Mesenchymal stem cell (in vitro differentiated cells and primary cell): ENCODE measurements at regions not wholly inside any gene's neighbourhood (a gene's known extent, or its start where the extent isn't known, plus 50 kb on each side); places are given as distances from the start of the nearest gene placed in this dataset.

ENCODE experiments used
- DNase-seq: peaks from one replicate; pipeline ENCODE4 v3.0.0-alpha.2; 2013
- H2AFZ ChIP-seq: one replicate; pipeline ENCODE4 v1.6.1; 2013; ENCODE audit warnings: low read depth, mild to moderate bottlenecking, control low read depth, inconsistent platforms, low read length, moderate library complexity
- H2AK5ac ChIP-seq: 2 replicates; pipeline ENCODE4 v1.6.1; 2013; ENCODE audit warnings: low read length, moderate library complexity, mild to moderate bottlenecking, inconsistent platforms; ENCODE audit not compliant: severe bottlenecking
- H2BK120ac ChIP-seq: one replicate; pipeline ENCODE4 v1.6.1; 2013; ENCODE audit warnings: low read depth, mild to moderate bottlenecking, inconsistent platforms, low read length, moderate library complexity
- H2BK12ac ChIP-seq, 2 experiments: one replicate each; pipeline ENCODE4 v1.6.1; 2013; ENCODE audit warnings: inconsistent platforms in 2 of 2, low read length in 2 of 2, mild to moderate bottlenecking in 2 of 2, moderate library complexity in 2 of 2, control low read depth in 1 of 2
- H2BK15ac ChIP-seq: one replicate; pipeline ENCODE4 v1.6.1; 2013; ENCODE audit warnings: mild to moderate bottlenecking, low read depth, inconsistent platforms; ENCODE audit not compliant: poor library complexity, severe bottlenecking
- H2BK5ac ChIP-seq: 2 replicates; pipeline ENCODE4 v1.6.1; 2013; ENCODE audit warnings: low read depth, mild to moderate bottlenecking, low read length, control low read depth, inconsistent platforms; ENCODE audit not compliant: poor library complexity, severe bottlenecking
- H3K14ac ChIP-seq, 2 experiments: one replicate each; pipeline ENCODE4 v1.6.1; 2013; ENCODE audit warnings: inconsistent platforms in 2 of 2, low read length in 2 of 2, control low read depth in 1 of 2, mild to moderate bottlenecking in 1 of 2, moderate library complexity in 1 of 2
- H3K18ac ChIP-seq, 2 experiments: one replicate each; pipeline ENCODE4 v1.6.1; 2013; ENCODE audit warnings: inconsistent platforms in 2 of 2, low read length in 2 of 2, control low read depth in 1 of 2, low read depth in 1 of 2, mild to moderate bottlenecking in 1 of 2
- H3K23ac ChIP-seq, 2 experiments: one replicate each; pipeline ENCODE4 v1.6.1; 2013; ENCODE audit warnings: inconsistent platforms in 2 of 2, low read length in 2 of 2, mild to moderate bottlenecking in 2 of 2, moderate library complexity in 2 of 2, control low read depth in 1 of 2
- H3K27ac ChIP-seq: 2 replicates; pipeline ENCODE4 v1.5.1; 2013; ENCODE audit warnings: mild to moderate bottlenecking, moderate library complexity, low read length, control low read depth, inconsistent platforms; ENCODE audit not compliant: poor library complexity, severe bottlenecking
- H3K27me3 ChIP-seq, 2 experiments: 2 replicates each; pipeline versions ENCODE4 v1.6.1 to v1.7.0; 2013; ENCODE audit warnings: low read length in 2 of 2, mild to moderate bottlenecking in 2 of 2, moderate library complexity in 2 of 2, control low read depth in 1 of 2, inconsistent platforms in 1 of 2; ENCODE audit not compliant: control insufficient read depth in 1 of 2, insufficient read depth in 1 of 2
- H3K36me3 ChIP-seq, 2 experiments: 2 replicates each; pipeline versions ENCODE4 v1.6.1 to v1.7.0; 2013; ENCODE audit warnings: low read length in 2 of 2, control low read depth in 1 of 2, inconsistent platforms in 1 of 2, low read depth in 1 of 2, mild to moderate bottlenecking in 1 of 2; ENCODE audit not compliant: insufficient read depth in 2 of 2, control insufficient read depth in 1 of 2
- H3K4ac ChIP-seq, 2 experiments: one replicate each; pipeline ENCODE4 v1.6.1; 2013; ENCODE audit warnings: inconsistent platforms in 2 of 2, low read length in 2 of 2, mild to moderate bottlenecking in 2 of 2, moderate library complexity in 2 of 2, control low read depth in 1 of 2, low read depth in 1 of 2
- H3K4me1 ChIP-seq: 2 replicates; pipeline ENCODE4 v1.6.1; 2013; ENCODE audit warnings: low read depth, low read length, control low read depth; ENCODE audit not compliant: control insufficient read depth, insufficient read depth
- H3K4me2 ChIP-seq: 2 replicates; pipeline ENCODE4 v1.6.1; 2013; ENCODE audit warnings: low read length, mild to moderate bottlenecking, inconsistent platforms; ENCODE audit not compliant: poor library complexity, severe bottlenecking
- H3K4me3 ChIP-seq, 2 experiments: 2 replicates each; pipeline versions ENCODE4 v1.5.1 to v1.7.0; 2013; ENCODE audit warnings: low read length in 2 of 2, mild to moderate bottlenecking in 2 of 2, control low read depth in 1 of 2, low read depth in 1 of 2; ENCODE audit not compliant: insufficient read depth in 1 of 2
- H3K79me1 ChIP-seq: replicated peaks from 2 replicates; pipeline ENCODE4 v1.6.1; 2013; ENCODE audit warnings: mild to moderate bottlenecking, control low read depth, low read length, inconsistent platforms; ENCODE audit not compliant: poor library complexity, severe bottlenecking
- H3K9ac ChIP-seq: 2 replicates; pipeline ENCODE4 v1.7.0; 2013; ENCODE audit warnings: mild to moderate bottlenecking, low read length, moderate library complexity
- H3K9me3 ChIP-seq: 2 replicates; pipeline ENCODE4 v1.7.0; 2013; ENCODE audit warnings: mild to moderate bottlenecking, low read length; ENCODE audit not compliant: control insufficient read depth
- H4K8ac ChIP-seq: one replicate; pipeline ENCODE4 v1.6.1; 2013; ENCODE audit warnings: inconsistent platforms, mild to moderate bottlenecking, low read length, moderate library complexity
- H4K91ac ChIP-seq: one replicate; pipeline ENCODE4 v1.6.1; 2013; ENCODE audit warnings: mild to moderate bottlenecking, low read length, inconsistent platforms
- WGBS: methylation state at CpG from one replicate; pipeline ENCODE4 v1.1.7; 2013; ENCODE audit warnings: mixed read lengths; 5-methylcytosine and 5-hydroxymethylcytosine counted together

DNA sequence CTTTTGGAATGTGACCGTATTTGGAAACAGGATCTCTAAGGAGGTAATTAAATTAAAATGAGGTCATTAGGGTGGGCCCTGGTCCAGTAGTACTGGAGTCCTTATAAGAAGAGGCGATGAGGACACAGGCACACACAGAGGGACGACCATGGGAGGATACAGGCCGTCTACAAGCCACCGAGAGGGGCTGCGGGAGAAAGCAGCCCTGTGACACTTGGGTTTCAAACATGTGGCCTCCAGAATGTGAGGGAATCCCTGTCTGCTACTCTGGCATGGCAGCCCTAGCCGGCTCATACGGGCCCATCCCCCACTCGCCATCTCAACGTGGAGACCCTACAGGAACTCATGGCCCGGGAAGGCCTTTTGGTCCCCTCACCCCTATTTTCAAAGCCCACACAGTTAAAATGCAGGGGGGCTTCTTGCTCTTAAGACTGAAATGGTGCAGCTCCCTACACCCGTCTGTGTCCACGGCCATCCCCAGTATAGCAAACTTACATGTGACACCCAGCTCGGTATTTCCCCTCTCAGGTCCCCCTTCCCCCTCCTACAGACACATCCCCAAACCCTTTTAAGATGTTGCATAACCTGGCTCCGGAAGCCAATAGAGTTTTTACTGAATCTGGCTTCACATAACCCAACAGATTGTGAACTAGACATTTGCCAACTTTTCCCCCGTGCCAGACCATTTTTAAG, 124.1 kb upstream of the TBL1X start:
- Histone ChIP-seq H3K14ac (no peak overlapping the region), H3K23ac (no peak overlapping the region), H3K4ac (peak overlapping the region in 1 of 2 experiments; percentile 51), H3K4me2 (no peak overlapping the region), H3K27ac (no peak overlapping the region), H3K36me3 (no peaks in the 10 kb centered on the region), H4K91ac (peak overlapping the region; percentile 50), H2AFZ (no peak overlapping the region), H2BK120ac (peak overlapping the region; percentile 79), H3K9ac (peak overlapping the region; percentile 72), H3K27me3 (no peaks in the 10 kb centered on the region), H3K18ac (peak overlapping the region; percentile 25 to 62), H4K8ac (peak overlapping the region; percentile 75), H2BK12ac (peak overlapping the region in 1 of 2 experiments; percentile 72), H2BK15ac (no peak overlapping the region), H3K4me1 (peaks cover 7% of the 10 kb centered on the region), H3K9me3 (no peaks in the 10 kb centered on the region), H2AK5ac (no peak overlapping the region), H3K79me1 (no peaks in the 10 kb centered on the region), H2BK5ac (no peak overlapping the region), H3K4me3 (no peak overlapping the region)
- peak; percentile 59 for DNase-seq
- 37% methylated on average over 15 of the region's 16 CpGs for WGBS

DNA sequence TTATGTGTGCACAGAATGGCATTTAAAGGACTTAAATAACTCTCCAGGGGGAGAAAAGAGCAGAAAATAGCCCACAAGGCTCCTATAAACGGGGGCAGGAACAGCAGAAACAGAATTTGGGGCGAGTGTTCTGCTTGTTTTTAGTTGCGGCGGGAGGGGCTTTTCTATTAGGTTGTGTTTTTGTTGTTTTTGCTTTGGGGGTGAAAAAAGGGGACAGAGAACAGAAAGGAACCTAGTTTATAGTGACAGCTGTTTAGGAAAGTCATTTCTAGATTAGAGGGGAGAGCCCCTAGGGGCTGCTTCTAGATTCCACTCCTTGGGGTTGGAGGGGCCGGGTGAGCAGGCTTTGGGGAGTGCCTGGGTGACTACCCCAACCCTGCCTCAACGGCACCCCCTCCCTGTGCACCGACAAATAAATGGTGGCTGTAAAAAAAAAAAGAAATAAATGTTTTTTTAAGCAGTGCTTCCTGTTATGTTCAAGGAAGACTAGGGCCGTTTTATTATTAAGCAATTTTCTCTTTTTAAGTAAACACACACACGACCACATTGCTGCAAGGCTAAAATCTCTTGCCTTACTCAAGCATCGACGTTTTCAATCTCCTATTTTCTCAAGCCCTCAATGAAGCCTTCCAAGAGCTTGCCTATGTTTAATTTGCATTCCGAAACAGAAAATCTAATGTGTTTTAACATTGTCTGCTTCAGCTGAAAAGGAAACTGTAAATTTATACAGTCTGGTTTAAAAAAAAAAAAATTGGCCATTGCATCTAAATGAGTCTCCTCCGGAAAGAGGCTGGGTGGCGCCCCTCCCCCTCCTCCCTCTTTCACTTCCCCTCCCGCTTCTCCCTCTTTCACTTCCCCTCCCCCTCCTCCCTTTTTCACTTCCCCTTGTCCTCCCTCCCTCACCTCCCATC, 123.3 kb upstream of the TBL1X start:
- H3K79me1 ChIP-seq, result no peaks in the 10 kb centered on the region
- H2BK15ac ChIP-seq, result no peak overlapping the region
- no peak overlapping the region for H3K4me2 ChIP-seq
- peak overlapping the region in 1 of 2 experiments; percentile 51 for H3K4ac ChIP-seq
- no peak overlapping the region for H2BK12ac ChIP-seq
- peak overlapping the region; percentile 71 for H3K27ac ChIP-seq
- no peak overlapping the region for H3K14ac ChIP-seq
- H3K4me1 ChIP-seq, result peaks cover 6% of the 10 kb centered on the region
- peak overlapping the region; percentile 27 for H2BK120ac ChIP-seq
- H3K27me3 ChIP-seq, result no peaks in the 10 kb centered on the region
- H4K91ac ChIP-seq, result no peak overlapping the region
- H2BK5ac ChIP-seq, result no peak overlapping the region
- peak overlapping the region in 1 of 2 experiments; percentile 53 for H3K4me3 ChIP-seq
- H2AFZ ChIP-seq, result no peak overlapping the region
- peak overlapping the region; percentile 72 for H3K9ac ChIP-seq
- H3K23ac ChIP-seq, result no peak overlapping the region
- H3K18ac ChIP-seq, result no peak overlapping the region
- no peaks in the 10 kb centered on the region for H3K36me3 ChIP-seq
- WGBS, result 16% methylated on average over 9 of the region's 15 CpGs
- DNase-seq, result peak; percentile 89
- H3K9me3 ChIP-seq, result no peaks in the 10 kb centered on the region
- no peak overlapping the region for H4K8ac ChIP-seq
- no peak overlapping the region for H2AK5ac ChIP-seq

DNA sequence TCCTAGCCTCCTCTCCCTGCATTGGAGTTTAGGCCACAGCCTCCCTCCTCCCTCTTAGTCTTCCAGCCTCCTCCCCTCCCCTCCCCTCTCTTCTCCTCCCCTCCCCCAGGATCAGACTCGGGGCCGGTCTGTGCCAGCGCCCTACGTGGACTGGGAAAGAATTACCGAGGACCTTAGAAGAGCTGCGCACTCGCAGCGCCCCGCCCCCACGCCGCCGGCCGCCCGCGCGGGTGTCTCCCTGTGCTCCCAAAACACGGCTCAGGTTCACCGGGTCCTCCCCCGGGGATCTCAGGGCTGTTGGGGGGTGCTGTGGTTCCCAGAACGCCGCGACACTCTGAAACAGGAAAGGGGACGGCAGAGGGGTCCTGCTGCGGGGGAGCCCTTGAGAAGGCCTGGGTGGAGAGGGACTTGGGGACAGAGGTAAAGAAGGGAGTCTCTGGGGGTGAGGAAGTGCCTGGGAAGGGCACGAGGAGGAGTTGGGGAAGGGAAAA, 122.3 kb upstream of the TBL1X start:
- Histone ChIP-seq H3K9ac (peak overlapping the region; percentile 63), H2AFZ (no peak overlapping the region), H4K8ac (no peak overlapping the region), H3K23ac (no peak overlapping the region), H3K18ac (peak overlapping the region; percentile 21 to 57), H3K4me2 (peak overlapping the region; percentile 39), H3K4ac (no peak overlapping the region), H3K9me3 (no peaks in the 10 kb centered on the region), H2BK120ac (peak overlapping the region; percentile 5), H4K91ac (no peak overlapping the region), H3K79me1 (no peaks in the 10 kb centered on the region), H2BK12ac (peak overlapping the region in 1 of 2 experiments; percentile 71), H3K36me3 (no peaks in the 10 kb centered on the region), H2AK5ac (peak overlapping the region; percentile 48), H3K27ac (no peak overlapping the region), H3K14ac (no peak overlapping the region), H2BK15ac (no peak overlapping the region), H3K4me3 (peak overlapping the region in 1 of 2 experiments; percentile 65), H3K4me1 (peaks cover 6% of the 10 kb centered on the region), H3K27me3 (no peaks in the 10 kb centered on the region), H2BK5ac (no peak overlapping the region)
- 6% methylated on average over 21 of the region's 25 CpGs for WGBS
- peak; percentile 84 for DNase-seq

DNA sequence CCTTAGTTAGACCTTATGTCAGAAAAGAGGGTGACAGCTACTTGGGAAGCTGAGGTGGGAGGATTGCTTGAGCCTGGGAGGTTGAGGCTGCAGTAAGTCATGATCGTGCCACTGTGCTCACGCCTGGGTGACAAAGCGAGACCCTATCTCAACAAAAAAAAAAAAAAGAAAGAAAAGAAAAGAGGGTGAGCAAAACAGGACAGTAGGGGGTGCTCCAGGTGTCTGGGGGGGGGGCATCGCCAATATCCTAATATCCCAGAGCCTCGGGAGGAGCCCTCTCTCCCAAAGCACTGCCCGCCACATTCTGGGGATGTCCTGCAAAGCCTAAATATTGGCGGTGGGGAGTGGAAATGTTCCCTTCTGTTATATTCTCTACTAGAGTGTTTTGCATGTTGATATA, 120.9 kb upstream of the TBL1X start:
- H4K91ac ChIP-seq, result no peak overlapping the region
- no peaks in the 10 kb centered on the region for H3K79me1 ChIP-seq
- no peaks in the 10 kb centered on the region for H3K27me3 ChIP-seq
- H3K36me3 ChIP-seq, result no peaks in the 10 kb centered on the region
- whole genome bisulfite sequencing, result 80% methylated on average over 1 of the region's 7 CpGs
- no peak overlapping the region for H2AK5ac ChIP-seq
- no peak overlapping the region for H3K23ac ChIP-seq
- no peak overlapping the region for H4K8ac ChIP-seq
- no peak for DNase-seq
- H3K4me2 ChIP-seq, result no peak overlapping the region
- no peak overlapping the region for H2BK5ac ChIP-seq
- no peak overlapping the region for H2AFZ ChIP-seq
- no peak overlapping the region for H3K18ac ChIP-seq
- no peak overlapping the region for H2BK15ac ChIP-seq
- H2BK12ac ChIP-seq, result no peak overlapping the region
- H3K9ac ChIP-seq, result no peak overlapping the region
- no peak overlapping the region for H2BK120ac ChIP-seq
- no peak overlapping the region for H3K27ac ChIP-seq
- H3K4me1 ChIP-seq, result peaks cover 6% of the 10 kb centered on the region
- no peaks in the 10 kb centered on the region for H3K9me3 ChIP-seq
- no peak overlapping the region for H3K4me3 ChIP-seq
- no peak overlapping the region for H3K4ac ChIP-seq
- no peak overlapping the region for H3K14ac ChIP-seq
